ENCODE measurements at regions not wholly inside any gene's neighbourhood (a gene's known extent, or its start where the extent isn't known, plus 50 kb on each side); places are given as distances from the start of the nearest gene placed in this dataset.

- H4K20me1 ChIP-seq (ENCODE audit: insufficient read depth): no peaks in the 10 kb centered on the region
- H3K9ac ChIP-seq: peak overlapping the region; percentile 84
- H3K4me3 ChIP-seq: no peak overlapping the region
- peak overlapping the region; percentile 81 for H3K4me2 ChIP-seq (ENCODE audit: unreplicated experiment)
- H2AFZ ChIP-seq: no peak overlapping the region
- H3K27me3 ChIP-seq (replicated peaks; ENCODE audit: insufficient read depth): no peaks in the 10 kb centered on the region
- peaks cover 7% of the 10 kb centered on the region for H3F3A ChIP-seq (ENCODE audit: insufficient read depth)
- no peaks in the 10 kb centered on the region for H3K9me3 ChIP-seq (ENCODE audit: low read depth)
- H3K36me3 ChIP-seq (ENCODE audit: low read depth): no peaks in the 10 kb centered on the region
- WGBS, 2 experiments (ENCODE audit: low coverage in 1 of 2, low lambda C conversion rate in 2 of 2, missing lambda C conversion rate in 2 of 2): 82 to 83% methylated on average over 16 to 27 of the region's 27 CpGs
- no peak for DNase-seq
- H3K4me1 ChIP-seq (ENCODE audit: insufficient read depth): peaks cover 10% of the 10 kb centered on the region; the same call in 1 of the 2 replicates
- H3K9me2 ChIP-seq (ENCODE audit: insufficient read depth): no peaks in the 10 kb centered on the region
- in situ Hi-C loops (cut with MboI): no loop called here
- no peak for TF ChIP-seq EZH2phosphoT487 (IDR thresholded peaks at IDR 0.05; ENCODE audit: insufficient read depth, low read depth)
- TF ChIP-seq EZH2 (IDR thresholded peaks at IDR 0.05; ENCODE audit: insufficient read depth, poor library complexity, severe bottlenecking): no peak
- peak overlapping the region; percentile 83; the same call in 1 of the 2 replicates for H3K27ac ChIP-seq
- peaks cover 81% of the 10 kb centered on the region for H3K79me2 ChIP-seq (ENCODE audit: insufficient read depth)
These were observed 108.9 kb upstream of the CIBAR2 start for GRCh38 chr16:85220964-85221731.

GRCh38 chr16:85221771-85222154 lies 109.5 kb upstream of the CIBAR2 start:
- Histone ChIP-seq H4K20me1 (ENCODE audit: insufficient read depth) (no peaks in the 10 kb centered on the region), H3K27ac (no peak overlapping the region), H3K4me3 (no peak overlapping the region), H3K79me2 (ENCODE audit: insufficient read depth) (peaks cover 83% of the 10 kb centered on the region), H3K9me2 (ENCODE audit: insufficient read depth) (no peaks in the 10 kb centered on the region), H3K4me1 (ENCODE audit: insufficient read depth) (peaks cover 10% of the 10 kb centered on the region; the same call in 1 of the 2 replicates), H3K4me2 (ENCODE audit: unreplicated experiment) (no peak overlapping the region), H2AFZ (no peak overlapping the region), H3F3A (ENCODE audit: insufficient read depth) (peaks cover 7% of the 10 kb centered on the region), H3K9me3 (ENCODE audit: low read depth) (no peaks in the 10 kb centered on the region), H3K27me3 (replicated peaks; ENCODE audit: insufficient read depth) (no peaks in the 10 kb centered on the region), H3K9ac (no peak overlapping the region), H3K36me3 (ENCODE audit: low read depth) (no peaks in the 10 kb centered on the region)
- 81 to 82% methylated on average over 10 to 11 of the region's 12 CpGs for WGBS, 2 experiments (ENCODE audit: low coverage in 1 of 2, low lambda C conversion rate in 2 of 2, missing lambda C conversion rate in 2 of 2)
- in situ Hi-C loops (cut with MboI): no loop called here
- no peak for DNase-seq
- TF ChIP-seq EZH2 (IDR thresholded peaks at IDR 0.05; ENCODE audit: insufficient read depth, poor library complexity, severe bottlenecking): no peak
- no peak for TF ChIP-seq EZH2phosphoT487 (IDR thresholded peaks at IDR 0.05; ENCODE audit: insufficient read depth, low read depth)

GRCh38 chr16:85222155-85222863 lies 110.0 kb upstream of the CIBAR2 start:
- Histone ChIP-seq H3K9me2 (ENCODE audit: insufficient read depth) (no peaks in the 10 kb centered on the region), H3K9ac (no peak overlapping the region), H4K20me1 (ENCODE audit: insufficient read depth) (no peaks in the 10 kb centered on the region), H3K36me3 (ENCODE audit: low read depth) (no peaks in the 10 kb centered on the region), H3K4me2 (ENCODE audit: unreplicated experiment) (no peak overlapping the region), H3K4me1 (ENCODE audit: insufficient read depth) (peaks cover 11% of the 10 kb centered on the region; the same call in 1 of the 2 replicates), H3K4me3 (no peak overlapping the region), H3F3A (ENCODE audit: insufficient read depth) (peaks cover 7% of the 10 kb centered on the region), H2AFZ (no peak overlapping the region), H3K79me2 (ENCODE audit: insufficient read depth) (peaks cover 83% of the 10 kb centered on the region), H3K9me3 (ENCODE audit: low read depth) (no peaks in the 10 kb centered on the region), H3K27ac (no peak overlapping the region), H3K27me3 (replicated peaks; ENCODE audit: insufficient read depth) (no peaks in the 10 kb centered on the region)
- DNase-seq: no peak
- in situ Hi-C loops (cut with MboI): no loop called here
- WGBS, 2 experiments (ENCODE audit: low coverage in 1 of 2, low lambda C conversion rate in 2 of 2, missing lambda C conversion rate in 2 of 2): 68 to 73% methylated on average over 23 of the region's 23 CpGs
- no peak for TF ChIP-seq EZH2phosphoT487 (IDR thresholded peaks at IDR 0.05; ENCODE audit: insufficient read depth, low read depth)
- no peak for TF ChIP-seq EZH2 (IDR thresholded peaks at IDR 0.05; ENCODE audit: insufficient read depth, poor library complexity, severe bottlenecking)

DNA sequence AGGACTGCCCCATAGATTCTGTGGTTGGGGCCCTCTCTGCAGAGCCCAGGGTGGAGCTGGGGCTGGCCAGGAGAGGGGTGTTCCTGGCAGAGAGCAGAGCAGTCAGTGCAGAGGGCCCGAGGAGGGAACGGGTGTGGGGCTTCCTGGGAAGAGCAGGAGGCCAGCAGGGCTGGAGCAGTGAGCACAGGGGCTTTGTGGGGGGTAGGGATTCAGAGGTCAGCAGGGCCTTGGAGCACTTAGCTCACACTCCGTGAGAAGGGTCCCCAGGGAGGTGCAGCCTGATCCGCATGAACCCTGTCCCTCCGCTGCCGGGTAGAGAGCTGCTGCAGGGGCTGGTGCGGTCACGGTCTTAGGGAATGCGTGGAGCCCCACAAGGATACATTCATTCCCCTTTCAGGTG lies 113.0 kb upstream of the CIBAR2 start:
- no peak overlapping the region for H2AFZ ChIP-seq
- 89% methylated on average over 9 of the region's 9 CpGs for WGBS, 2 experiments (ENCODE audit: low coverage in 1 of 2, low lambda C conversion rate in 2 of 2, missing lambda C conversion rate in 2 of 2)

More for the DNA sequence above, 113.0 kb upstream of the CIBAR2 start:
- Histone ChIP-seq H3K9me2 (ENCODE audit: insufficient read depth) (no peaks in the 10 kb centered on the region), H3K27ac (no peak overlapping the region), H3K4me3 (no peak overlapping the region), H3K36me3 (ENCODE audit: low read depth) (no peaks in the 10 kb centered on the region), H3K79me2 (ENCODE audit: insufficient read depth) (peaks cover 81% of the 10 kb centered on the region), H3K27me3 (replicated peaks; ENCODE audit: insufficient read depth) (no peaks in the 10 kb centered on the region), H4K20me1 (ENCODE audit: insufficient read depth) (no peaks in the 10 kb centered on the region), H3K9ac (no peak overlapping the region), H3K9me3 (ENCODE audit: low read depth) (no peaks in the 10 kb centered on the region), H3K4me1 (ENCODE audit: insufficient read depth) (peaks cover 19% of the 10 kb centered on the region), H3F3A (ENCODE audit: insufficient read depth) (peaks cover 7% of the 10 kb centered on the region), H3K4me2 (ENCODE audit: unreplicated experiment) (no peak overlapping the region)
- no peak for DNase-seq
- no peak for TF ChIP-seq EZH2phosphoT487 (IDR thresholded peaks at IDR 0.05; ENCODE audit: insufficient read depth, low read depth)
- in situ Hi-C loops (cut with MboI): no loop called here
